RWPE1 (cell line): ENCODE measurements at regions not wholly inside any gene's neighbourhood (a gene's known extent, or its start where the extent isn't known, plus 50 kb on each side); places are given as distances from the start of the nearest gene placed in this dataset.
"Not testable (repeated sequence)": the region's sequence is repeated elsewhere in the genome, so short reads cannot be mapped to it uniquely, and the experiment has no call there.

ENCODE experiments used
- CTCF ChIA-PET: fragments of 350-600 bp; sonication (Branson Sonifier 250); formaldehyde crosslinking; extraction: SDS; loops from one replicate; lab custom pipeline; 2021; lab: Yijun Ruan, JAX
- POLR2A ChIA-PET: fragments of 400-600 bp; formaldehyde crosslinking; extraction: SDS; loops from one replicate; lab custom pipeline; 2020; ENCODE audit warnings: antibody characterized with exemption; ENCODE audit not compliant: low non-redundant PET; lab: Yijun Ruan, JAX
- DNase-seq: peaks from one replicate; pipeline ENCODE4 v3.0.0; 2012; ENCODE audit warnings: low spot score
- H3K27ac ChIP-seq: fragments of 450-650 bp; 2 replicates; pipeline ENCODE4 v1.5.1; 2017
- TF ChIP-seq, protein P1 (sequence below): fragments of 450-650 bp; conservative IDR thresholded peaks from 2 replicates; pipeline ENCODE4 v1.5.1; 2017; ENCODE audit warnings: low read depth, mild to moderate bottlenecking

DNA sequence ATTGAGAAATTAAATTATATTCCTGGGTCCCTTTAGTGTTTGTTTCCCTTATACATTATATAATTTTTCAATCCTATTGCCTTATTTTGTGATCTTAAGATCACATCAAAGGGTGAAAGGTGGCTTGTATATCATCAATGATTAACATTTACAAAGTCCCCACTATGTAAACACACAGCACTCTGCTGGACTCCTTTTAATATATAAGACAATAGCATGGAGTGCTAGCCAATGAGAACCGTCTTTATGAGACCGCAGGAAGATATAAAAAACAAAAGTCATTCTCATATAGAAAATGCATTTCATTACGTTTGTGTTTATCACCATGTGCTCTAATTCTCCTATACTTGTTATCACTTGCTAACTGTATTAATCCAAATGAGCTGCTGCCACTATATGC, 108.5 kb downstream of the HOXA1 start:
- POLR2A ChIA-PET: no interaction called here
- no peak for DNase-seq
- TF ChIP-seq, protein P1, sequence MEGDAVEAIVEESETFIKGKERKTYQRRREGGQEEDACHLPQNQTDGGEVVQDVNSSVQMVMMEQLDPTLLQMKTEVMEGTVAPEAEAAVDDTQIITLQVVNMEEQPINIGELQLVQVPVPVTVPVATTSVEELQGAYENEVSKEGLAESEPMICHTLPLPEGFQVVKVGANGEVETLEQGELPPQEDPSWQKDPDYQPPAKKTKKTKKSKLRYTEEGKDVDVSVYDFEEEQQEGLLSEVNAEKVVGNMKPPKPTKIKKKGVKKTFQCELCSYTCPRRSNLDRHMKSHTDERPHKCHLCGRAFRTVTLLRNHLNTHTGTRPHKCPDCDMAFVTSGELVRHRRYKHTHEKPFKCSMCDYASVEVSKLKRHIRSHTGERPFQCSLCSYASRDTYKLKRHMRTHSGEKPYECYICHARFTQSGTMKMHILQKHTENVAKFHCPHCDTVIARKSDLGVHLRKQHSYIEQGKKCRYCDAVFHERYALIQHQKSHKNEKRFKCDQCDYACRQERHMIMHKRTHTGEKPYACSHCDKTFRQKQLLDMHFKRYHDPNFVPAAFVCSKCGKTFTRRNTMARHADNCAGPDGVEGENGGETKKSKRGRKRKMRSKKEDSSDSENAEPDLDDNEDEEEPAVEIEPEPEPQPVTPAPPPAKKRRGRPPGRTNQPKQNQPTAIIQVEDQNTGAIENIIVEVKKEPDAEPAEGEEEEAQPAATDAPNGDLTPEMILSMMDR: no peak
- H3K27ac ChIP-seq: no peak overlapping the region
- CTCF ChIA-PET: interaction anchor here (0.9 kb wide), 1 partner anchor 18 kb away, joined by 3 read pairs; no protein-coding TSS in a partner anchor

DNA sequence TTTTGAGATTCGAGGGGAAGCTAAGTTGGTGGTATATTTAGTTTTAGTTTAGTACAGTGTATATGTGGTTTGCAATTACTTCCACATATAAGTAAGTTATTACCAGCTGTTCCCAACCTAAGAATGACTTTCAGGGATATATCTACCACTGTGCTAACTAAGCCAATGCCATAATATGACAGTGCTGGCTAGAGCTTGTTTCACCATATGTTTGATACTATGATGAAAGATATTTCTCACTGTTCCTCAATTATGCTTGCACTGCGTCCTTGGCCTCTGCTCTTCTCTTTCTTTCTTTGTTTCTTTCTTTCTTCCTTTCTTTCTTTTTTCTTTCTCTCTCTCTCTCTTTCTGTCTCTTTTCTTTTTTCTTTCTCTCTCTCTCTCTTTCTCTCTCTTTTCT, 113.8 kb upstream of the SKAP2 start:
- ChIA-PET CTCF (interaction anchor here (0.6 to 0.7 kb wide), 3 partner anchors 49 to 1786 kb away, joined by 3 to 4 read pairs (median 4); no protein-coding TSS in a partner anchor), POLR2A (no interaction called here)
- TF ChIP-seq, protein P1: no peak
- no peak for DNase-seq
- no peak overlapping the region for H3K27ac ChIP-seq

DNA sequence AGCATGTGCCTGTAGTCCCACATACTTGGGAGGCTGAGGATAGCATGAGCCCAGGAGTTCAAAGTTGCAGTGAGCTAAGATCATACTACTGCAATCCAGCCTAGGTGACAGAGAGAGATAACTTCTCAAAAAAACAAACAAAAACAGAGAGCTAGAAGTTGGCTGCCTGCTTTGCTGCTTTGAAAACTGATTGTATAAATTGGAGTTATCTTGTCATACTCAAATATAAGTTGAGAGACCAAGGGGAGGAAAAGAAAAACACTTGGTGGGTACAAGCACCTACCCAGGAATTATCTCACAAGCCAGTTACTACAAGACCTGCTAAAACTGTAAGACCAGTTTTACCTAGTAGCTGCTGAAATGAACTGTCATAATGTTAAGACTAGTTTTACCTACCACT, 112.5 kb upstream of the SKAP2 start:
- TF ChIP-seq, protein P1: no peak
- DNase-seq: no peak
- ChIA-PET CTCF (no interaction called here), POLR2A (no interaction called here)
- no peak overlapping the region for H3K27ac ChIP-seq

DNA sequence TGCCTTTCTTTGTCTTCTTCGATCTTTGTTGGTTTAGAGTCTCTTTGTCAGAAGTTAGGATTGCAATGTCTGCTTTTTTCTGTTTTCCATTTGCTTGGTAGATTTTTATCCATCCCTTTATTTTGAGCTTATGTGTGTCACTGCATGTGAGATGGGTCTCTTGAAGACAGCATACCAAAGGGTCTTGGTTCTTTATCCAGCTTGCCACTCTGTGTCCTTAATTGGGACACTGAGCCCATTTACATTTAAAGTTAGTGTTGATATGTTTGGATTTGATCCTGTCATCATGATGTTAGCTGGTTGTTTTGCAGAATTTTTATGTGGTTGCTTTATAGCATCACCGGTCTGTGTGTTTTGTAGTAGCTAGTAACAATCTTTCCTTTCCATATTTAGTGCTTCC, 107.5 kb upstream of the SKAP2 start:
- CTCF ChIA-PET: interaction anchor here (0.6 kb wide), 1 partner anchor 52 kb away, joined by 3 read pairs; no protein-coding TSS in a partner anchor
- H3K27ac ChIP-seq, DNase-seq, POLR2A ChIA-PET: not testable (repeated sequence)

DNA sequence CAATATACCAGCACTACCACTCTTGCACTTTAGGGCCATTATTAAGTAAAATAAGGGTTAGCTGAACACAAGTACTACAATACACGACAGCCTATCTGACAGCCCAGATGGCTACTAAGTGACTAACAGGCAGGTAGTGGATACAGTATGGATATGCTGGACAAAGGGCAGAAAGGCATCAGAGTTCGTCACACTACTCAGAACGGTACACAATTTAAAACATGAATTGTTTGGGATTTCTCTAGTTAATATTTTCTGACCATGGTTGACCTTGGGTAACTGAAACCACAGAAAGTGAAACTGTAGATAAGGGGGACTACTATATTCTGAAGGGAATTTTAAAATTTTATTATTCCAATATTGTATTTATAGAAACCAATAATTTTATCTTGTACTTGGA, 101.3 kb upstream of the SKAP2 start:
- TF ChIP-seq, protein P1: no peak
- ChIA-PET POLR2A (no interaction called here), CTCF (interaction anchor here (0.6 kb wide), 1 partner anchor 114 kb away, joined by 7 read pairs; no protein-coding TSS in a partner anchor)
- H3K27ac ChIP-seq: no peak overlapping the region
- DNase-seq: no peak

DNA sequence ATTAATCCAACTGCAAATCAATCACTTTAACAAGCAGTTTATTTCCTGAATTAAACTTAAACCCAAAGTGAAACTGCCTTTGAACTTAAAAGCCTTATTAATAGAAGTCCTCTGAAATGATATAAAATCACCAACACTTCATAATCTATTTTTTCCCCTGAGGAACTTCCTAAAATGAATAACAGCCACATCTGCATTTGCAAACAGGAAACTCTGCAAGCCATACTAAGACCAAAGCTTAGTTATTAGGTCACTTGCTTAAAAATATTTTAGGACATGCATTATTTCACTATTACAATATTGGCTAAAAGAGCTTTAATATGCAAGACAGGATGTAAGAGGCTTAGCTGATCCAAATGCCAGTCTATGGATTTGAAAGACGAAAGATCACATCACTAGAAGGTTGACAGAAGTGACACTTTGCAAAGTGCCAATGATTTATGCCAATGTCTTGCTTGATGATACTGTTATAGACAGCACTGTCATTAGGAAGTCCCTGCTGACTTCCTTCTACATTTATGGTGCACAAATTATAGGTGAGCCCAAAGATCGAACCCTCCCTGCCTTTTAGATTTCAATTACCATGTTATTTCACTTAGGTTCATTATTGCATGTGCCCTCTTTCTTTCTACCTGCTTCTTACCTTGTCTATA, 99.9 kb upstream of the SKAP2 start:
- ChIA-PET CTCF (no interaction called here), POLR2A (no interaction called here)
- TF ChIP-seq, protein P1: no peak
- DNase-seq: no peak
- no peak overlapping the region for H3K27ac ChIP-seq

DNA sequence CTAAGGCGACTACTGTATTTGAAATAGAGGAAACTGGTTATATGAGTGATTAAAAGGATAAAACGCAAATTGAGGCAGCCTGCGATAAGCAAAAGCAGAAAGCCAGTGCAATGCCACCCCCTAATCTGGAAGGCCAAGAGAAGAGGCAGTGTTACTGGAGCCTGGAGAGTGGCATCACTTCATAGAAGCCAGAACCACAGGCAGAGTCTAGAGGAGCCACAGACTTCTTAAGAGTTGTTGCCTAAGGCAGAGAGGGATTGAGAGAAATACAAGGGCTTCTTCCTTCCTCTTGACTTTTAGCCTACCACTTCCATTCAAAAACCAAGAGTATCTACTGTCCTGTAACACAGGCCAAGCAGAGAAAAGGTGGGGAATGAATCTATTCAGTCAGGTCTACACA, 94.9 kb upstream of the SKAP2 start:
- TF ChIP-seq, protein P1: no peak
- CTCF ChIA-PET: no interaction called here
- no peak for DNase-seq
- no peak overlapping the region for H3K27ac ChIP-seq
- POLR2A ChIA-PET: no interaction called here
